Cardiac muscle cell (in vitro differentiated cells and primary cell): ENCODE measurements at regions not wholly inside any gene's neighbourhood (a gene's known extent, or its start where the extent isn't known, plus 50 kb on each side); places are given as distances from the start of the nearest gene placed in this dataset.

Experiments used
- DNase-seq, 2 donors: peaks; one replicate each; pipeline versions ENCODE4 v3.0.0 to v3.0.0-alpha.2; 2010 to 2017; ENCODE audit warnings: low read depth in 1 of 2, low spot score in 1 of 2
- H3K27ac ChIP-seq: fragments of 200-600 bp; sonication (generic); 2 replicates; pipeline ENCODE4 v1.5.1; 2016
- H3K27me3 ChIP-seq: fragments of 200-600 bp; sonication (generic); 2 replicates; pipeline ENCODE4 v1.6.0; 2016; ENCODE audit warnings: control low read depth
- H3K36me3 ChIP-seq: fragments of 200-600 bp; sonication (generic); 2 replicates; pipeline ENCODE4 v1.5.1; 2016; ENCODE audit warnings: control low read depth
- H3K4me1 ChIP-seq: fragments of 200-600 bp; sonication (generic); 2 replicates; pipeline ENCODE4 v1.8.1; 2017; ENCODE audit warnings: low read depth, mild to moderate bottlenecking, mixed run types
- H3K4me3 ChIP-seq: fragments of 200-600 bp; sonication (generic); 2 replicates; pipeline ENCODE4 v1.5.1; 2016; ENCODE audit warnings: mild to moderate bottlenecking
- H3K9me3 ChIP-seq: fragments of 200-600 bp; sonication (generic); 2 replicates; pipeline ENCODE4 v1.5.1; 2017; ENCODE audit warnings: low read depth, mild to moderate bottlenecking, control low read depth
- CTCF ChIP-seq: IDR thresholded peaks from 2 replicates; pipeline ENCODE4 v1.5.1; 2012; ENCODE audit warnings: low read depth, mild to moderate bottlenecking, low read length

GRCh38 chr11:15613251-15613650 is 498.5 kb downstream of the INSC start:
- H3K4me3 ChIP-seq: no peak overlapping the region
- no peak for DNase-seq

GRCh38 chr11:15613789-15614188 is 499.1 kb downstream of the INSC start:
- no peak for TF ChIP-seq CTCF
- H3K9me3 ChIP-seq: no peaks in the 10 kb centered on the region
- peak overlapping the region; percentile 44 for H3K27ac ChIP-seq
- no peaks in the 10 kb centered on the region for H3K27me3 ChIP-seq
- no peaks in the 10 kb centered on the region for H3K36me3 ChIP-seq
- peaks cover 21% of the 10 kb centered on the region for H3K4me1 ChIP-seq
- no peak overlapping the region for H3K4me3 ChIP-seq
- DNase-seq: no peak

More at GRCh38 chr11:15613251-15613650, 498.5 kb downstream of the INSC start:
- Histone ChIP-seq H3K4me1 (peaks cover 21% of the 10 kb centered on the region), H3K27ac (peak overlapping the region; percentile 44), H3K36me3 (no peaks in the 10 kb centered on the region), H3K9me3 (no peaks in the 10 kb centered on the region), H3K27me3 (no peaks in the 10 kb centered on the region)
- no peak for TF ChIP-seq CTCF

GRCh38 chr11:15615398-15616096 is 500.8 kb downstream of the INSC start:
- TF ChIP-seq CTCF: no peak
- no peaks in the 10 kb centered on the region for H3K9me3 ChIP-seq
- DNase-seq: no peak
- peaks cover 21% of the 10 kb centered on the region for H3K4me1 ChIP-seq
- no peak overlapping the region for H3K27ac ChIP-seq
- no peaks in the 10 kb centered on the region for H3K36me3 ChIP-seq
- no peak overlapping the region for H3K4me3 ChIP-seq
- no peaks in the 10 kb centered on the region for H3K27me3 ChIP-seq

GRCh38 chr11:15616130-15617105 is 501.7 kb downstream of the INSC start:
- Histone ChIP-seq H3K36me3 (no peaks in the 10 kb centered on the region), H3K9me3 (no peaks in the 10 kb centered on the region), H3K4me3 (no peak overlapping the region), H3K27ac (no peak overlapping the region), H3K4me1 (peaks cover 21% of the 10 kb centered on the region), H3K27me3 (no peaks in the 10 kb centered on the region)
- no peak for DNase-seq
- no peak for TF ChIP-seq CTCF

GRCh38 chr11:15617126-15617525 is 502.4 kb downstream of the INSC start:
- no peaks in the 10 kb centered on the region for H3K36me3 ChIP-seq
- no peak for TF ChIP-seq CTCF
- no peak overlapping the region for H3K27ac ChIP-seq
- DNase-seq: no peak
- H3K4me3 ChIP-seq: no peak overlapping the region
- H3K9me3 ChIP-seq: no peaks in the 10 kb centered on the region
- H3K4me1 ChIP-seq: peaks cover 27% of the 10 kb centered on the region
- H3K27me3 ChIP-seq: no peaks in the 10 kb centered on the region
